SKM-1 (cell line): ENCODE measurements at regions not wholly inside any gene's neighbourhood (a gene's known extent, or its start where the extent isn't known, plus 50 kb on each side); places are given as distances from the start of the nearest gene placed in this dataset.
"Not testable (repeated sequence)": the region's sequence is repeated elsewhere in the genome, so short reads cannot be mapped to it uniquely, and the experiment has no call there.

Experiments
- DNase-seq: peaks from one replicate; lab custom pipeline; 2025; ENCODE audit not compliant: unreplicated experiment; lab: John Stamatoyannopoulos, UW

DNA sequence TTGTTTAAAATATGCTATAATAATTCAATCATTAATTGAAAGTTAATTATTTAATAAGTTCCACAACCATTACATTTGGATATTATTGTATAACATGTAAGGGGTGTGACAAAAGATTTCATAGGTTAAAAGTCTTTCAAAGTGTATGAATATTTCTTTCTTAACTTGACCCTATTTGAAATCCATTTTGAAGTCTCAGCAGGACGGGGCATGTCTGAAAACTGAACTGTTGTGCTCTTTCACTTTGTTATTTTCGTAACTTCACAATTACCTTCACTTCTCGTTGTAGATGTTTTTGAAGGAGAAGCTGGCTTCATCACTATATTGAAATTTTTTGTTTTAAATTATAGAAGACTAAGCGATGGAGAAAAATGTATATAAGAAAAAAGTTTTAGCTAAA lies 1775.7 kb downstream of the PCDH9 start:
- no peak for DNase-seq

DNA sequence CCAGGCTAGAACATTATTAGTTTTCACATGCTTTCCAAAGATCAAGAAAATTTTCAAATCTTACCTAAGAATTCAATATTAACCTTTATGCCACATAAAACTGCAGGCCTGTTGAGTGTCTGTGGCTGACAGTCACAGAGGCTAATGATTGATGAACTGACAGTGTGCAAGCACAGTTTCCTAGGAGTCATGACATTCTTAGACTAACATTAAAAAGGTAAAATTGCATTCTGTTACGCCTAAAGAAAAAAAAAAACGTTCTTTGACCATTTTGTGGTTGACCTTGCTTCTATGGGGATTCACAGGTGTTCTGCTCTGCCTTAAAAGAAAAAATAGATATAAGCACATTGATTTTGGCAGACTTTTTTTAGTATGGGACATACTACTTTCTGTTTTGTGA lies 1776.2 kb downstream of the PCDH9 start:
- no peak for DNase-seq

DNA sequence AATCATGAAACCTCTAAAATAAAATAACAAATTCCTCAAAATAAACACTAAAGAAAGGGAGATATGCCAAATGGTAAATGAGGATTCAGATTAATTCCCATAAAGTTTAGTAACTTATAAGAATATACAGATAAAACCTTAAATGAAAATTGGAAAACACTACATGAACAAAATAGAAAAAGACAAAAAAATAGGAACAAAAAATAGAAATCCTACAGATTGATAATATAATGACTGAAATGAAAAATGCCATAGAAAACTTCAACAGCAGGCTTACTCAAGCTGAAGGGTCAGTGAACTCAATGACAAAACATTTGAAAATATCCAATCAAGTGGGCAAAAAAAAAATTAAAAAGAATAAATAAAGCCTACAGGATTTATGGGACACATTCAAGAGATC lies 1784.8 kb downstream of the PCDH9 start:
- DNase-seq = no peak

GRCh38 chr13:65435590-65435989 lies 1794.5 kb downstream of the PCDH9 start:
- DNase-seq = no peak

DNA sequence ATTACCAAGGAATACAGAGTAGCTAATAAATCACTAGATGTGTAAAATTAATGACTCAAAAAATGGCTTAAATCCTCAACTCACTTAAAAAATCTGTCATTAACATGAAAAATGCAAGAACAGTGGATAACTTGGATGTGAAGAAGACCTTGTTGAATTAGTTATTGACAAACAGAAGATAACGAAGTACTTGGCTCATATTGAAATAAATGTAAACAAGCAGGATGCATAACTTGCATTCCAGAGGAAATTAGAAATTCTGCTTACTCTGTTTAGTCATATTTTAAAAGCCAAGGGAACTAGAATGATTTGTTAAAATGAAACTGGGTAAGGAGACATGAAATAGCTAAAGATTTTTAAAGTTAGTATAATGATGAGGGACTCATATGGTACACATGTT lies 1812.2 kb downstream of the PCDH9 start:
- no peak for DNase-seq

GRCh38 chr13:65416784-65417183 lies 1813.4 kb downstream of the PCDH9 start:
- no peak for DNase-seq

GRCh38 chr13:65414187-65414586 lies 1815.9 kb downstream of the PCDH9 start:
- no peak for DNase-seq

- no peak for DNase-seq
Observed at GRCh38 chr13:65411521-65411920, 1818.6 kb downstream of the PCDH9 start.

- no peak for DNase-seq
Observed at GRCh38 chr13:65410791-65411190, 1819.3 kb downstream of the PCDH9 start.

GRCh38 chr13:65401315-65401714 lies 1828.8 kb downstream of the PCDH9 start:
- no peak for DNase-seq

DNA sequence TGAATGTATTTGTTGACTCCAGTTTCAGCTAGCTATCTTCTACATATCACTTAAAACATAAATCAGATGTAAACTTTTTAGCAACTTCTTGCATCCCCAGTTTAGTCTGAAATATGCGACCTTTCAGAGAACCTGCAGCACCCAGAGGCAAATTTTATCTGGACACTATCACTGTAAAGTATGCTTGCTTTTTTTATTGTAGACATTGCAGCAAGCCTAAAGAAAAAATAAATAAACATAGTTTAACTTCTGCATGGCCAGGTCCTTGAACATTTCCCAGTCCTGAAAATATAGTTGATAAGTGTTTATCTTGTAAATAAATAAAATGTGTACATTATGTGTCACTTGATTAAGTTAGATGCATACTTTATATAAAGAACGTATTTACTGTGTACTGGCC lies 1829.4 kb downstream of the PCDH9 start:
- DNase-seq = no peak

DNA sequence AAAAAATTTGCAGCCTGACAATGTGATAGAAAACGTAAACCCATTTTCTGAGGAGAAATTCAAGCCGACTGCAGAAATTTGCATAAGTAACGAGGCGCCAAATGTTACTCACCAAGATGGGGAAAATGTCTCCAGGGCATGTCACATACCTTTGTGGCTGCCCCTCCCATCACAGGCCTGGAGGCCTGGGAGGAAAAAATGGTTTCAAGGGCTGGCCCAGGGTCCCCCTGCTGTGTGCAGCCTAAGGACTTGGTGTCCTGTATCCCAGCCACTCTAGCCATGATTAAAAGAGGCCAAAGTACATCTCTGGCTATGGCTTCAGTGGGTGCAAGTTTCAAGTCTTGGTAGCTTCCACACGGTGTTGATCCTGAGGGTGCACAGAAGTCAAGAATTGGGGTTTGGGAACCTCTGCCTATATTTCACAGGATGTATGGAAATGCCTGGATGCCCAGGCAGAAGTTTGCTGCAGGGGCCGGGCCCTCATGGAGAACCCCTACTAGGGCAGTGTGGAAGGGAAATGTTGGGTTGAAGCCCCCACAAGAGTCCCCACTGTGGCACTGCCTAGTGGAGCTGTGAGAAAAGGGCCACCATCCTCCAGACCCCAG lies 1842.3 kb downstream of the PCDH9 start:
- DNase-seq = no peak

DNA sequence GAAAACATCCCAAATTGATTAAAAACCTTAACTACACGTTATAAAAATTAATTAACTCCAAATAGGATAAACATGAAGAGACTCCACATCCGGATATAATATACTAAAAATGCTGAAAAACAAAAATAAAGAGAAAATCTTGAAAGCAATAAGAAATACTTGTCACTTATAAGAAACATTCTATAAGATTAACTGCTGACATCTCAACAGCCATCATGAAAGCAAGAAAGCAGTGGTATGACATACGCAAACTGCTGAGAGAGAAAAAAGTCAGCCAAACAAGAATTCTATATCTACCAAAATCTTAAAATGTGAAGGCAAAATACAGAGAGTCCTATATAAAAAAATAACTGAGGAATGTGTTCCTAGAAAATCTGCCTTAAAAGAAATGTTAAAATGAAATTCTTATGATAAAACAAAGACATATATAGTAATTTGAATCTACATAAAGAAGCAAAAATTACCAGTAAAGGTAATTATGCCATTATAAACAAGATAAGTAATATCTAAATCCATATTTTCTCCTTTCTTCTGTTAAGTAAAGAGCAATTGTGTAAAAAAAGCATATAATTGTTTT lies 1851.1 kb downstream of the PCDH9 start:
- DNase-seq = no peak

DNA sequence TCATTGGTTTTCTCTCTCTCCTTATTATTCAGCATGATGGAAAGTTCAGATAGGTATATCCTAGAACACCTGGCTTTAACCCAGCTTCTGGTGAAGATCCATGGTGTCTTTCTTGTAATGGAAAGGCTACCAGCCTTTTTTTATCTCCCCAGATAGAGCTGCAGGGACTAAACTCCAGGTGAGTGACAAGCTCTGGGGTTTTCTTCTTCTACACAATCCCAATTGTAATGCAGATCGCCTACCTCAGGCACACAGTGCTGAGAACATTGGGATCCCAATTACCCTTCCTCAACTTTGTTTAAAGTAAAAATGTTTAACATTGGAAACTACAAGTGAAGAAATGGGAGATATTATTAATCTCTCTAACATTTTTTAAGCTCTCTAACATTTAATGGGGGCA lies 1851.7 kb downstream of the PCDH9 start:
- DNase-seq = no peak

GRCh38 chr13:65368832-65369231 lies 1861.3 kb downstream of the PCDH9 start:
- DNase-seq = no peak

GRCh38 chr13:65353951-65354350 lies 1876.2 kb downstream of the PCDH9 start:
- no peak for DNase-seq

DNA sequence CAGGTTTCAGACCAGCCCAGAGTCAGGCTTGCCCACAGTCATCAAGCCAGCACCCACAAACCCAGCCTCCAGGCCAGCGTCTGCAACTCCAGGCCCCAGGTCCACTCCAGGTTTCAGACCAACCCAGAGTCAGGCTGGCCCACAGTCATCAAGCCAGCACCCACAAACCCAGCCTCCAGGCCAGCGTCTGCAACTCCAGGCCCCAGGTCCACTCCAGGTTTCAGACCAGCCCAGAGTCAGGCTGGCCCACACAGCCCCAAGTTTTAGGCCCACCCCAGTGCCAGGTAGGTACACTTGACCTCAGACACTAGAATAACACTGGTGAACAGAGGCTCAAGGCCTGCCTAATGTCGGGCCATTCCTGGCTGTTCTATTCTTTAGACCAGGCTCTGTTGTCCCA lies 1877.0 kb downstream of the PCDH9 start:
- DNase-seq = not testable (repeated sequence)

- no peak for DNase-seq
Observed at GRCh38 chr13:65347420-65348030, 1882.6 kb downstream of the PCDH9 start.

- DNase-seq = no peak
Observed at GRCh38 chr13:65343898-65344663, 1886.1 kb downstream of the PCDH9 start.

DNA sequence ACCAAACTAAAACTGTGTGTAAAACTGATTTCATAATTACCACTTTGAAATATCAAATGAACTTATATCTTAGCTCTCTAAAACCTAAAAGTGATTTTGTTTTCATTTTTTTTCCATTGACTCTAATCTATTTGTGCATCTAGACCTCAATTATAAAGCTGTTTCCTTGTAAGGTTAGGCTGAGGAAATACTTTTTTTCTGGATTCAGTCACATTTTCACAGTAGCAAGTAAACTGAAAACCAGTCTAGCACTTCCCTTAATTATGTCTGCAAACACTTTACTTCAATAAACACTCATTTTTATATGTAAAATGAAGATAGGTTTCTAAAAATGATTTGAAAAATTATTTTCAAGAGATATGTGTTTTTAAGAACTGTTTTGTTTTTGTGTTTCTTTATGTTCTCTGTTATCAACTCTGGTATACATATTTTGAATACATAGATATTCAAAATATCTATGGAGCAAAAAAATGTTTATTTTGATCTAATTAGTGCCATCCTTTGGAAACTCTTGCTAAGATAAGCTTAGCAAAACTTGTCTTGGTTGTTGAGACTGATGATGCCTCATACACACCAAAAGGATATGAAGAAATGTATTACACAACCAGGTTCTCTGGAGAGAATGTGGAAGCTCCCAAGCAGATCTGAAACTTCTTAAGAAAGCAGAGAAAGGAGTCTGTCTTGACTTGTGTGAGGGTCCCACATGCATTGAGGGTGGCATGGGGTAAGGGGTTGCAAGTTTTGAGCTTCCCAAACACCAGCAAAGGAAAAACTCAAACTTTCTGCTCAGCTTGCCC lies 1887.4 kb downstream of the PCDH9 start:
- DNase-seq = peak; percentile 31

- no peak for DNase-seq
Observed at GRCh38 chr13:65339241-65339640, 1890.9 kb downstream of the PCDH9 start.
